NCI-H1694 (cell line): ENCODE measurements at regions not wholly inside any gene's neighbourhood (a gene's known extent, or its start where the extent isn't known, plus 50 kb on each side); places are given as distances from the start of the nearest gene placed in this dataset.

Experiments used
- DNase-seq: peaks from one replicate; lab custom pipeline; 2025; lab: John Stamatoyannopoulos, UW

DNA sequence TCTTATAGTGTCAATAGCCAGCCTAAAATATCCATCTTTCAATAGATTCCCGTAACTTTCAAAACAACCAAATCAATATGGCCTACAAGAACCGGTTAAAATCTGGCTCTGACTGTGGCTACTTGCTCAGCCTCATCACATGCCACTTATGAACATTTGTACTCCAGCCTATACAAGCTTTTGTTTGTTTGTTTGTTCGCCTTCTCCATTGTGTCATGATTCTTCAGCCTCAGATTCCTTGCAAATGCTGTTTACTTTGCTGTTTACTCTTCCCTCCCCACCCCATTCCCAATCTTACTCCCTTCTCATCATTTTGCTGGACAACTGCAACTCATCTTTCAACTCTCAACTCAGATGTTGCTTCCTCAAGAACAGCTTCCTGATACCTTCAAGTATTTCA is 161.2 kb downstream of the CAPZA3 start:
- no peak for DNase-seq

DNA sequence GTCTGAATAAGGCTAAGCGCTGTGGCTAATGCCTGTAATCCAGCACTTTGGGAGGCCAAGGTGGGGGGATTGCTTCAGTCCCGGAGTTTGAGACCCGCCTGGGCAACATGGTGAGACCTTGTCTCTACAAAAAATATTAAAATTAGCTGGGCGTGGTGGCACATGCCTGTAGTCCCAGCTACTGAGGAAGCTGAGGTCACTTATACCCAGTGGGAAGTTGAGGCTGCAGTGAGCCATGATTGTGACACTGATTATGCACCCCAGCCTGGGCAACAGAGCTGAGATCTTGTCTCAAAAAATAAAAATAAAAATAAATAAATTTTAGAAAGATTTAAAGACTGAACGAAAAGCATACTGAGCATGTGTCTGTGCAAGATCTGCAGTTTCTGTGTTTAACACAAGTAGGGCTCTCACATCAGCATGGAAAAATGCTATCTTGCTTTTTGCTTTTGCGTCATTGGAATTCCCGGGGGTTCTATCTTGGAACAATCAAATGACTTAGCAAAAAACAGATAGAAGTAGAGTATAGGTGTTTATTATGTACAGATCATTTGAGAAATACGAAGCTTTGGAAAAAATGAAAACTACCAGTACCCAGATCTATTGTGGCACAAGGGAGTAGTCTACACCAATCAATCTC is 161.9 kb downstream of the CAPZA3 start:
- no peak for DNase-seq

- no peak for DNase-seq
Observed at GRCh38 chr12:18905134-18905533, 167.2 kb downstream of the CAPZA3 start.

DNA sequence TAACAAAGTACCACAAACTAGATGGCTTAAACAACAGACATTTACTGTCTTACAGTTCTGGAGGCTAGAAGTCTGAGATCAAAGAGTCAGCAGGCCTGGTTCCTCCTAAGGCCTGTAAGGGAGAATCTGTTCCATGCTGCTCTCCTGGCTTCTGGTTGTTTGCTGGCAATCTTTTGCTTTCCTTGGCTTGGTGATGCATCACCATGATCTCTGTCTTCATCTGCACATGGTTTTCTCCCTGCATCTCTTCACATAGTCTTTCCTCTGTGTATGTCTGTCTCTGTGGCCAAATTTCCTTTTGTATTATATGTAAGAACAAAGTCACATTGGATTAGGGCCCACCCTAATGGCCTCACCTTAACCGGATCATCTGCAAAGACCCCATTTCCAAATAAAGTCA is 168.5 kb downstream of the CAPZA3 start:
- no peak for DNase-seq

GRCh38 chr12:18907127-18907526 is 169.2 kb downstream of the CAPZA3 start:
- DNase-seq: no peak

DNA sequence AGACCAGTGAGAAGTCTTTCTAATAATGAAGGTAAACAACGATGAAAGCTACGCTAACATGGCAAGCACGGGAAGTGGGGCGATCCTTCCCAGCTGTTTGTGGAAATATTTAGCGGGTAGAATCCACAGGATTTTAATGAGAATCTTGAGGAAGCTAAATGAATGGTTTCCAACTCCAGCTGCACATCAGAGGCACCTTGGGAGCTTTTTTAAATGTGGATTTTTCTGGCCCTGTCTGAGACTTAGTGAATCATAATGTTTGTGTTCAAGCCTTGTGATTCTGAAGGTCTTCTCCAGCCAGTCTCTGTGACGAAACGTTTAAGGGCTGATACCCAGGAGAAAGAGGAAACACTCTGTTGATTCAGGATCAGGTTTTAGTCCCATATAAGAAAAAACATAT is 169.8 kb downstream of the CAPZA3 start:
- DNase-seq: no peak

DNA sequence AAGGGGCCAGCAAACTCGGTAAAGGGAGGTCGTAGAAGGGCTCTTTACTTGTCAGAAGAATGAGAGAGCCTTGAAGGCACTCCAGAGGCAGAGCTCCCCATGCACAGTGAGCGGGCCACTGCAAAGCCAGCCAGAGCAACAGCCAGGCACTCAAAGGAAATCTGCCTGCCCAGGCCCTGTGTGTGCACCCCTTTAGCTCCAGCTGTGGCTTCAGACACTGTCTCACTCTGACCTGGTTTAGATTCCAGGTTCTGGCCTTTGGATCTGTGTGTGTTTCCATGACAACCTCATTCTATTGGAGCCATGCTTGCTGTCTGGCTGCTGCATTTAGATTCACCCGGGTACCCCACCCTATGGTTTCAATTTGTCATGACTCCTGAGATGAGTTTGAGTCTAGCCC is 170.3 kb downstream of the CAPZA3 start:
- no peak for DNase-seq

DNA sequence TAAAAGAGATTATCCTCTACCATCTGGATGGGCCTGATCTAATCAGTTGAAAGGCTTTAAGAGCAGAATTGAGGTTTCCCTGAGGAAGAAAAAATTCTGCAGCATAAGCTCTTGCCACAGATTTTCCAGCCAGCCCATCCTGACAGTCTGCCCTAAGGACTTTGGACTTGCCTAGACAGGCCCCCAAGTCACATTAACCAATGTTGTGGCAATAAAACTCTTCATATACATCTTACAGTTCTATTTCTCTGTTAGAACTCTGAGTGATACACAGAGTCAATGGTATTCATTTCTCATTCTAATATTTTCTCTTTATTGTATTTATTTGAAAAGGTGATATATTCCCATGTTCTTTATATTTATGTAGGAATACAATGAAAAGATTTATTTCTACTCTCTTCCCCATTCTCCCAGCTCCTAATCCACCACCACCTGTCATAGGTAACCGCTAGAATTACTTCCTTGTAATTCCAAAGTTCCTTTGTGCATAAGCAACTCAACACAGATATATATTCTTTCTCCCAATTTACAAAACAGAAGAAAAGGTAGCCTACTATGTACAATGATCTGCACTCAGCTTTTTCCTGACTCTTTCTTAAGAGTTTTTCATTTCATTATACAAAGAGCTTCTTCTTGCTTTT is 182.1 kb downstream of the CAPZA3 start:
- no peak for DNase-seq

DNA sequence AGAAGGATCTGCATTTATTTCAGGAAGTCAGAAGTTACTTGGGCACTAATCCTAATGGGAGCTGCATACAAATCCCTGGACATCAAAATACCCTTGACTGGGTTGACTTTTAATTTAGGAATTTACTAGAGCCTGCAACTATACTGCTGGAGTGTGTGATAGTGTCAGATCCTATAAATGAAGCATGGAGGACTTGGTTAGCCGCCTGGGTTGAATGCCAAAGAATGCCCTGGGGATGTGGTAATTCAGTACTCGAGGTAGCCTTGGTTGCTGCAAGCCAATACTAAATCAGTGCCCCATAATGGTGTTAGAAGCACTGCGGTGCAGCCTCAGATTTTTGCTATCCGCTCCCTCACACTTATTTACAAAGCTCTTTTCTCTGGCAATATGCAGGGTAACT is 184.9 kb downstream of the CAPZA3 start:
- no peak for DNase-seq

- DNase-seq: no peak
Observed at GRCh38 chr12:18923721-18924120, 185.8 kb downstream of the CAPZA3 start.

GRCh38 chr12:18926188-18926587 is 188.3 kb downstream of the CAPZA3 start:
- DNase-seq: no peak

GRCh38 chr12:18932211-18932610 is 194.3 kb downstream of the CAPZA3 start:
- no peak for DNase-seq

DNA sequence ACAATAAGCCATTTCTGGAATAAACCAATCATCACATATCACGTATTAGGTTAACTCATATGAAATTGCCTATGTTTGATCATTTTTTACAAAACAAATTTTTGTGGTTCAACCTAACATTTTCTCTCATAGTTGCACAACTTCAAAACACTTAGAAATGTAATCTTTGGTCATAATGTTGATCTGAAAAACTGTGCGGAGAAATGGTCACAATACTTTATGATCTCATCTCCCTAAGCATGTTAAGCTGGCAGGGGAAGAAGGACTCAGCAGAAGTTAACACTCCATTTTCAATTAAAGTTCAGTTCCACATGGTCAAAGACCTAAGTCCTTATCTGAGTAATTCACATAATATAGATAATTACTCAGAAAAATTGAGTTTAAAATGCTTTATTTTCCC is 194.8 kb downstream of the CAPZA3 start:
- no peak for DNase-seq

DNA sequence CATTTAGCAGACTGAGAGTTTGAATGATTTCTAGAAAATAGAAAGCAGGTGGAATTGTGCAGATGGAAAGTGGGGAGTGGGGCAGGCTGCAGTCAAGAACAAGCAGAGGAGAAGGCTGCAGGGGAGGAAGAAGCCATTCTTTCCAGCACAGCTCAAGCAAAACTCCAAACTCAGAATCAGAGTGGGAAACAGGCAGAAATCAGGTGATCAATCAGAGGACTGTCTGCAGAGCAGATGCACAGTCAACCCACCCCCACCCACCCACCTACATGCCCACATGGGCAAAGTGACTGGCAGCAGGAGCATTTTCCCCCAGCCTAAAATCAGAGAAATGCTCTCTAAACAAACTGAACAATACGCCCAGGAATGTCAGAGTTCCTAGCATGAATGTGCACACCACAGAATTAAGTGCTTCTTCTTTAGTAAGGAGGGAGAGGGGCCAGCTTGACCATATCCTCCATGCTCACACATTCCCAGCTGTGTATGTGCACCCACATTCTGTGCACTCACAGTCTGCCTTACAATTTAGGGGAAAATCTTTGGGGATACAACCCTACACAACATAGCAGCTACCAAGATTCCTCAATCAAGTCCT is 194.1 kb upstream of the PLEKHA5 start:
- DNase-seq: no peak

- DNase-seq: no peak
Observed at GRCh38 chr12:18939051-18939450, 190.5 kb upstream of the PLEKHA5 start.

DNA sequence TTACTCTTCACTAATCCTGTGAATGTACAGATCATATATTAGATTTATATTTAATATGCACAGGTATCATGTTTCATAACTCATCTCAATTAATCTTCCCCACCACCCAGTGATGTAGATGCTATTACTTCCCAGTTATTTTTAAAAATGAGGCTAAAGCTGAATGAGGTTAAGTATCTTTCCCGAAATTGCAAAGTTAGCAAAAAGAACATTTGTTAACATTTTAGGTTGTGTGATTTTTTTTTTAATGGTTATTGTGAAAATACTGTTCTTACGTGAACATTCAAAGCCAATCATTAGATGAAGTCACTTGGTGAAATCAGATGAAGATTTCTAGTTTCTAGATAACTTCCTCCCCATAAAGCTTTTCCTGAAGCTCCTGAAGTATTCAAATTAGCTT is 186.9 kb upstream of the PLEKHA5 start:
- no peak for DNase-seq

- DNase-seq: no peak
Observed at GRCh38 chr12:18943200-18943599, 186.3 kb upstream of the PLEKHA5 start.

DNA sequence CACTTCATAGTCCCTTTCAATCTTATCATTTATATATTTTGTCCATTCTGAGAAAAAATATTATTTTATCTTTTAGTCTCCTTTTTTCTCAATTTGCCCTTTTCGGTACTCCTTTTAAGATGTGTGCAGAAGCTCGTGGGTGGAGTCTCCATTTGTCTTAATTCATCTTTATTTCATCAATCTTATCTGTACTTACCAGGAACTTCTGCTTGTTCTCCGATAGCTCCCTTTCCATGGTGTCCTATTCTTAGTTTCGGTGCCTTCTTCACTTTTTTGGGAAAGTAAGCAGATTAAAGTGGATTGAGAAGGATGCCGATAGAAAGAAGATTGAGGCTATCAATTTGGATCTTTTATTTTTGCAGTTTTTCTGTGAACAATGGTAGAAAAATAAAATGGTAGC is 183.4 kb upstream of the PLEKHA5 start:
- DNase-seq: no peak

DNA sequence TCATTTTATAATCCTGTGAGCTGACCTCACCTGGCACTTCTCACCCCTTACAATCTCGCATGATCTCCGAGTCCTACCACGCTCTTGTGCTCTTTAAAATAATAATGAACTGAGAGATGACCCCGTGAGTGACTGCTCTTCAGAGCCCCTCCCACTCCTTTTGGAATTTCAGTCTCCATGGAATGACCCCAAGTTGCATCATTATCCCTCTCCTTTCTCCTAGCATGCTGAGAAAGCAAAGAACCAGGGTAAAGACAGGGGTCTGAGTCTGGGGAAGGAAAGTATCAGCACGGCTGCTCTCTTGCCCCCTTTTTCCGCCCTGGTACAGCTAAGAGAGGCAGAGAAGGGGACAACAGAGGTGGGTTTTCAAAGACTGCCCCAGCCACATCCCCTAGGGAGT is 178.3 kb upstream of the PLEKHA5 start:
- no peak for DNase-seq

DNA sequence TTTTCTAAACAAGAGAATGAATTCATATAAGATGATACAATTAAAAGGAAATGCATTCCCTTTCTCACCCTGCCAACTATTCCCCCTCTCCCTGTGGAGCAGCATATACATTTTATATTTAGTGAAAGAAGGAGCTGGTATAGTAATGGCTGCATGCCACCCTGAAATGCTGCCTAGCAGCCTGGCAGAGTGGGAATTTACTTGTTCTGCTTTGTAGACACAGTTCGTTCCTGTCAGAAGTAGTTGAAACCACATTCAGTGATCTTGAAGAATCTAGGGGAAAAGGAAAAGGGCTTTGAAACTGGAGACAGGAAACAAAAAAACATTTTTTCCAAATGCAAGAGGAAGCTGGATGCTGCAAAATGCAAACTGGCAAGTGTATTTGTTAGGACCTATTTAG is 176.0 kb upstream of the PLEKHA5 start:
- no peak for DNase-seq

DNA sequence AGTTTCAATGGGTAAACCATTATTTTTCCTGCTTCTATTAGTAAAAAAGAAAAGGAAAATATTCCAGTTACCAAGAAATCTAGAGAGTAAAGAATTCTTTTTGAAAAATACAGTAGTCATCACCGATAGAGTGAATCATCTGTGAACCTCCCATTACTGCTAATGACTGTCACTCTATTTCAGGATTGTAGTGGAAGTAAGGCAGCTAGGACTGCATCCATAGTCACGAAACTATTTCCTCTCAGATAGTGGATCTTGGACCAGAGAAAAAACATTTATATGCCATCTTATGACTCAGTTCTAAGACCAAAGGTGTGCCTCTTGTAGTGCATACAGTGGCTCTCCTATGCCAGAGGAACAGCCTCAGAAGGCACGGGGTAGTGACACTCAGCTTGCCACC is 173.9 kb upstream of the PLEKHA5 start:
- no peak for DNase-seq

GRCh38 chr12:18965203-18965602 is 164.3 kb upstream of the PLEKHA5 start:
- DNase-seq: no peak

DNA sequence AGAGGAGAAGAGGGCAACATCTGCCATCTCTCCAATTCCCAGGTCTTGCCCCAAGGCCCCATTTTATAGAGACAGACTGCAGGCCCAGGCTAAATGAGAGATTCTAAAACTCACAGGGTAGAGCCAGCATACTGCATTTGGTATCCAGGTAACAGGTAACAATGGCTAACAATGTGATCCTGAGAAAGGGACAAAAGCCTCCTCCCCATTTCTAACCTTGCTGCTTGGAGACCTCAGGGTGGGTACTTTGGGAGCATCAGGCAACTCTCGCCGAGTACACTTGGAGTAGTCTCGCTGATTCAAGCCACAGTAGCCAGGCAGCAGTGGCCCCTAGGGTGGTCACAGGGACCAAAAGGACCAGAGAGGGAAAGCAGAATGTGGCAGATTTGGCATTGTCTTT is 162.6 kb upstream of the PLEKHA5 start:
- DNase-seq: no peak

DNA sequence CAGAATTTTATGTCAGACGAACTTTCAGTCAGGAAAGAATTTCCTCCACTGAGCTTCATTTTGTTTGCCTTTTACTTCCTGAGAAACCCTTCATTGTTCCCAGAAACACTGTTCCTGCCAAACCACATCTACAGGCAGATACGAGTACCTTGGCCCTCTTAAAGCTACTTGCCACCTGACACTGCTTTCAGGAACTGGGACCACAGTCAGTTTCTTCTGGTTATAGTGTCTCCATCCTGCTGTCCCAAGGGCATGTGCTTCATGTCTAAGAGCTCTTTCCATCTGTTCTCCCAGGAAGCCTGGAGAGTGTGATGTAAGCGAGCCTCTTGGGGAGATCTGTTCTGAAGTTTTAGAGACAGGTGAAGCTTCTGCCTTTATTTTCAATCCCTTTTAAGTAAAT is 161.7 kb upstream of the PLEKHA5 start:
- DNase-seq: no peak
